BLaER1 treated with 17β-estradiol and CSF1 and Interleukin-3, amounts not matched to agents 10 nM and 100 nM (cell line): ENCODE measurements at regions not wholly inside any gene's neighbourhood (a gene's known extent, or its start where the extent isn't known, plus 50 kb on each side); places are given as distances from the start of the nearest gene placed in this dataset.
"Not testable (repeated sequence)": the region's sequence is repeated elsewhere in the genome, so short reads cannot be mapped to it uniquely, and the experiment has no call there.

ENCODE experiments used
- H3K27ac ChIP-seq, 11 experiments: shearing (Covaris generic); formaldehyde crosslinking; 2 replicates each; pipeline ENCODE4 v1.8.1; 2022
- H3K27me3 ChIP-seq, 11 experiments: shearing (Covaris generic); formaldehyde crosslinking; 2 replicates each; pipeline ENCODE4 v1.8.1; 2022
- H3K36me3 ChIP-seq, 11 experiments: shearing (Covaris generic); formaldehyde crosslinking; 2 replicates each; pipeline ENCODE4 v1.8.1; 2022
- H3K4me1 ChIP-seq, 10 experiments: shearing (Covaris generic); formaldehyde crosslinking; 2 replicates each; pipeline ENCODE4 v1.8.1; 2022
- H3K4me2 ChIP-seq, 11 experiments: shearing (Covaris generic); formaldehyde crosslinking; 2 replicates each; pipeline ENCODE4 v1.8.1; 2022
- H3K4me3 ChIP-seq, 10 experiments: shearing (Covaris generic); formaldehyde crosslinking; 2 replicates each; pipeline ENCODE4 v1.8.1; 2022
- H3K9ac ChIP-seq, 11 experiments: shearing (Covaris generic); formaldehyde crosslinking; 2 replicates each; pipeline ENCODE4 v1.8.1; 2022
- H3K9me3 ChIP-seq, 11 experiments: shearing (Covaris generic); formaldehyde crosslinking; replicated peaks in 1 of 11; 2 replicates each; pipeline ENCODE4 v1.8.1; 2022
- H4K20me1 ChIP-seq, 11 experiments: shearing (Covaris generic); formaldehyde crosslinking; 2 replicates each; pipeline ENCODE4 v1.8.1; 2022
- Cebpa-rat ChIP-seq, 11 experiments: shearing (Covaris generic); IDR thresholded peaks; 2 replicates each; pipeline ENCODE4 v1.8.1; 2022

DNA sequence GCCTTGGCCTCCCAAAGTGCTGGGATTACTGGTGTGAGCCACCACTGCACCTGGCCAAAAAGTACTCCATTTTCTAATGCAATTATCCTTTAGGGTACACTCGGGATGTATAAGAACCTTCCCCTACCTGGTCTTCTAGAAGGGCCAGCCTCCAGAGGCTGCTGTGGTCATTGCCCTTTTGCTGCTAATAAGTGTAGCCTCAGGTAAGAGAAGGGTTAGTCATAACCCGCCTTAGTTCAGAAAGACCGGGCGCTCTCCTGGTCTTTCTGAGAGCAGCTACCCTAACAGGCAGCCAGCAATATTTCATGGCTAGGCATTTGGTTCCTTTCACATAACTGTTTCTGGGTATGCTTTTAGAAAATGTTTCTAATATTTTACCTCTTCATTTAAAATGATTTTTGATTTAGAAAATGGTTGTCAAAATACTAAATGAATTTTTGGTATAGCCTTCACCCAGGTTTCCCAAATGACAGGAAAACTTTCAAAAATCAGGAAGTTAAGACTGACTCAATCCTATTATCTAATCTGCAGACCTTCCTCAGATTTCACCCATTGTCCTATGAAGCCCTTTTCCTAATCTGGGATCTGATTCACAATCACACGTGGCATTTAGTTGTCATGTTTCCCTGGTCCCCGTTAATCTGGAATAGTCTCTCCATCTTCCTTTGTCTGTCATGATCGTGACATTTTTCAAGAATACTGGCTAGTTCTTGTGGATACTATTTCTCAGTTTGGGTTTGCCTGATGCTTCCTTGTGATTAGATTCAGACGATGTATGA lies 479.0 kb downstream of the SIPA1L2 start:
- Histone ChIP-seq H3K4me1 (no peaks in the 10 kb centered on the region), H3K27me3 (no peaks in the 10 kb centered on the region), H4K20me1 (no peaks in the 10 kb centered on the region), H3K9ac (no peak overlapping the region), H3K4me2 (no peak overlapping the region), H3K4me3 (no peak overlapping the region), H3K27ac (no peak overlapping the region), H3K36me3 (no peaks in the 10 kb centered on the region), H3K9me3 (no peaks in the 10 kb centered on the region; a peak in 1 of 22 replicates)
- no peak for TF ChIP-seq Cebpa-rat (IDR thresholded peaks at IDR 0.05)

DNA sequence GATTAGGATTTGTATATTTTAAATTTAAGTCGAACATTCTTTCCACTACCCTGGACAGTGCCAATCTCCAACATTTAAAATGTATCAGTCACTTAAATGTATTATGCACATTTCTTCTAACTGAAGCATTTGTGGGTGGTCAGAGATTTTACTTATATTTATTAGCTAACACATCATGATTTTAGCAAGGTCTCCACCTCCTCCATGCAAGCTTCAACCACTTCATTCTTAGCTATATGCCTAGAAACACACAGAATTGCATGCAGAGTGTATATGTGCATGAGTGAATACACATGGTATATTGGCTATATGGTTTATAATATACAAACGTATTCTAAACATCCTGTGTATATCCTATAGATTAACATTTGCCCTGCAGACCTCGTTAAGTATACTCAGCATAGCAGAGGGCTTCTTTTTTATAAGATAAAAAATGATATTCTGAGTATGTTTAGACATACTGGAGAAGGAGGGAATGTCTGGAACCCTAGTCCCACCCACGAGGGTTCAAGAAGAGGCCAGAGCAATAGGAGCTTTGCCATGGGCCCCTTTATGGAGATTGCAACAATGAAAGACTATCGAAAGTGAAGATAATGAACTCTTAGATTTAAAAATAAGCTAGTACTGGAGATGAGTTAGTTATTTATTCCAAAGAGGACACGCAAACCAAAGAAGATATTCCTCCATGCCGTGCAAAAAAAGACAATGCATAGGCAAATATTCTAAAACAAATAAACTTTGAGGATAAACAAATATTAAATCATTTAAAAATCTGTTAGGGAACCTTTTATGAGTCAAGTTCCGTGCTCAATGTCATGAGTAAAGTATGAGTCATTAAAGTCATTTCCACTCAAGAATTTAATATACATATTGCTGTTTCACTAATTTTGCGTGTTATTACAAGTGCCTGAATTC lies 480.4 kb downstream of the SIPA1L2 start:
- H3K4me1 ChIP-seq: no peaks in the 10 kb centered on the region
- no peak overlapping the region for H3K9ac ChIP-seq
- H3K36me3 ChIP-seq: no peaks in the 10 kb centered on the region
- no peaks in the 10 kb centered on the region for H3K9me3 ChIP-seq
- no peaks in the 10 kb centered on the region for H4K20me1 ChIP-seq
- H3K4me2 ChIP-seq: no peak overlapping the region
- H3K27ac ChIP-seq: no peak overlapping the region
- no peaks in the 10 kb centered on the region for H3K27me3 ChIP-seq
- no peak for TF ChIP-seq Cebpa-rat (IDR thresholded peaks at IDR 0.05)
- H3K4me3 ChIP-seq: no peak overlapping the region

DNA sequence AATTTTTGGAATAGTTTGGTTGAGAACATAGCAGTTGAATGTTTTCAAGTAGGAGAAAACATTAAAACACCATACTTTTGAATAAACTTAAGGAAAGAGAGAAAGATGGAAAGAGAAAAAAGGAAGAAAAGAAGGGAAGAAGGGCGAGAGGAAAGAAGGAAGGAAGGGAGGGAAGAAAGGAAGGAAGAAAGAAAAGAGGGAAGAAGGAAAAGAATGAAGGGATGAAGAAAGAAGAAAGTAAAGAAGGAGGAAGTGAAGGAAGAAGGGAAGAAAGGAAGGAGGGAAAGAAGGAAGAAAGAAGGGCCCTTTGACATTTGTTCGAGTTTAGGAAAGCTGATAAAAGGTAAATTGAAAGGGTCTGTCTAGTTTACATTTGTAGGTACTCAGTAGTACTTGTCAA lies 482.7 kb downstream of the SIPA1L2 start:
- Histone ChIP-seq H3K27me3 (no peaks in the 10 kb centered on the region), H3K36me3 (no peaks in the 10 kb centered on the region), H3K9me3 (no peaks in the 10 kb centered on the region), H3K4me1 (no peaks in the 10 kb centered on the region), H4K20me1 (no peaks in the 10 kb centered on the region), H3K4me2 (no peak overlapping the region), H3K4me3 (no peak overlapping the region), H3K27ac (no peak overlapping the region), H3K9ac (no peak overlapping the region)
- TF ChIP-seq Cebpa-rat (IDR thresholded peaks at IDR 0.05): no peak

DNA sequence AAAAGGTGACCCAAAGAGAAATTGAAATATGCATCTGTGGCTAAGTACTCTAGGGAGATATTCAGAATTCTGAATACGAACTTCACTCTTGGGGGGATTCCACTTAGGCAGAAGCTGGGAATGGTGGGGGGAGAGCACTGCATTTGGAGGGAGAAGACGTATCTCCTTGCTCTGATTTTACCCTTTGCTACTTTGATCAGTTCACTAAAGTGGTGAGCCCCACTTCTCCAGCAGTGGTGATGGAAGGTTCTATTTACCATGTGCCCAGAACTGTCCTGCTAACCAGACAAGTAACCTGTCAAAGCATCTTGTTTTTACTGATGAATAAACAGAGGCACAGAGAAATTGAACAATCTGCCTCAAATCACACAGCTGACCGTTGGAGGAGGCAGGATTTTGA lies 483.4 kb downstream of the SIPA1L2 start:
- Histone ChIP-seq H3K9ac (no peak overlapping the region), H3K36me3 (no peaks in the 10 kb centered on the region), H3K27me3 (no peaks in the 10 kb centered on the region), H3K27ac (no peak overlapping the region), H3K4me2 (no peak overlapping the region), H4K20me1 (no peaks in the 10 kb centered on the region), H3K4me3 (no peak overlapping the region), H3K4me1 (no peaks in the 10 kb centered on the region), H3K9me3 (peaks cover 0 to under 1% (median 0%) of the 10 kb centered on the region in 11 experiments; a peak in 1 of 22 replicates)
- no peak for TF ChIP-seq Cebpa-rat (IDR thresholded peaks at IDR 0.05)

DNA sequence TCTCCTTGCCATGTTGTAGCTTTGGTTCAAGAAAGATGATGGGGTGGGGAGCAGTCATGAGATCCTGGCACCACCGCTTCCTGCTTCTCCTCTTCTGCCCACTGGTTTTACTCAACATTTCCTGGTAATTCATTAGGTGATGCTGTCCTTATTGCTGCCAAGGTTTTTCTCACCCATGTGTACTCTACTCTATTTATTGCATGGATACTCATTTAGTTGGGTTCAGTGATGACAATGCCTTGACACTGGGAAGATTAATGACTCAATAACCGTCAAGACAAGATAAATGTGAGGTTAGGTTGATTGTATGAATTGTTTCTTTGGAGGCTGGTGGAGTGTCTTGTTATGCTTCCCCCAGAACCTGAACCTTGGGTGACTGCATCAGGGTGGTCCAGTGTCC lies 484.2 kb downstream of the SIPA1L2 start:
- no peaks in the 10 kb centered on the region for H3K27me3 ChIP-seq
- peaks cover 2 to 8% (median 5%) of the 10 kb centered on the region in 11 experiments; a peak in 20 of 22 replicates for H3K9me3 ChIP-seq
- no peak overlapping the region for H3K9ac ChIP-seq
- H4K20me1 ChIP-seq: no peaks in the 10 kb centered on the region
- TF ChIP-seq Cebpa-rat (IDR thresholded peaks at IDR 0.05): no peak
- H3K36me3 ChIP-seq: no peaks in the 10 kb centered on the region
- H3K4me2 ChIP-seq: no peak overlapping the region
- H3K4me3 ChIP-seq: no peak overlapping the region
- H3K27ac ChIP-seq: no peak overlapping the region
- no peaks in the 10 kb centered on the region for H3K4me1 ChIP-seq

DNA sequence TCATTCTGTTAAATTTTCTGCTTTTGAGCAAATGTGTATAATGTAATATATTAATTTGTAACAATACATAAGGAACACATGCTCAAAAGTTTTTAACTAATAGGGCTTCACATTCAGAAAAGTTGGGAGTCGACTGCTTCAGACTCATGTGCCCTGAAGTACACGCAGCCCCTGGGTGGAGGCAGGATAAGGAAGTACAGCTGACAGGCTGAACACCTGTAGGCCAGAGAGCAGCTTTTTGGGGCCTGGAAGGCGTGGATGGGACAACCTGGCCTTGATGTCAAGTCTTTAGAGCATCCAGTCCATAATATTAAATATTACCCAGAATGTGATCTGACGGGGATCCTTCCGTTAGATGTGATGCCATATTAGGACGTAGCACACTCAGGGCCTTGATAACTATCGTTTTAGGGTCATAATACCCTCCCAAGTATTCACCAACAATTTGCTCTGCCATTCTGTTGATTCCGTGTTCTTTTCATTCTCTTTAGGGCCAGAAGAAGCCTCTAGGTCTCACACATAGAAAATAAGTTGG lies 485.2 kb downstream of the SIPA1L2 start:
- Histone ChIP-seq H3K27me3 (no peaks in the 10 kb centered on the region), H3K9ac (no peak overlapping the region), H3K36me3 (no peaks in the 10 kb centered on the region; a peak in 1 of 22 replicates), H3K4me2 (no peak overlapping the region), H4K20me1 (no peaks in the 10 kb centered on the region), H3K27ac (no peak overlapping the region), H3K9me3 (peaks cover 10 to 17% (median 13%) of the 10 kb centered on the region in 11 experiments), H3K4me1 (no peaks in the 10 kb centered on the region), H3K4me3 (no peak overlapping the region)
- no peak for TF ChIP-seq Cebpa-rat (IDR thresholded peaks at IDR 0.05)

DNA sequence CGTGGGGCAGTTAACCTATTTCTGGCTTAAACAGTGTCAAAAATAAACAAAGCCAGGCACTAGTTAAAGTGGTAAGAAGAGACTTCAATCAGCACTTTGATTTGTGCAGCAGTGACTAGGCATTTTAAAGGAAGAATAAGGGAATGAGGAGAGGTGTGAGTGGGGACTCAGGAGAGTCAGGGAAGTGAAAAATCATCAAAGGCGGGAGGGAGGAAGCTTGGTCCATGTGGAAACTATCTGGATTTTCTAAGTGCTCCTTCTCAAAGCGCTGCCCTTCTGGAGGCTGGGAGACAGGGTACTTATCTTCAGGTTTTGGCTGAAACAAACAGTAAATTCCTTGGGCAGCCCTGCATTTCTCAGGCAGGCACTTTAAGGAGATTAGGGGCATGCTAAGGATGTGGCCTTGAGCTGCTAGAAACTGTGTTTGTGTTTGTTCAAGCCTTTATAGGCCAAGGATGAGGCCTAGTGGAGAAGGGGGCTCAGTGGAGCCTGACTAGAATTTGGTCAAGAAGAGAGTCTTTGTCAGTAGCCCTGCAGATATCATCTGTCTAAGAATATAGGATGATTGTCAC lies 486.5 kb downstream of the SIPA1L2 start:
- Histone ChIP-seq H3K9ac (no peak overlapping the region), H4K20me1 (no peaks in the 10 kb centered on the region), H3K36me3 (no peaks in the 10 kb centered on the region; a peak in 1 of 22 replicates), H3K4me2 (no peak overlapping the region), H3K27ac (no peak overlapping the region), H3K27me3 (no peaks in the 10 kb centered on the region), H3K4me1 (0 out of 20 replicates have a peak, but pooled peaks cover 0 to 2% (median 0%) of the 10 kb centered on the region in 10 experiments), H3K9me3 (peaks cover 12 to 25% (median 16%) of the 10 kb centered on the region in 11 experiments), H3K4me3 (no peak overlapping the region)
- no peak for TF ChIP-seq Cebpa-rat (IDR thresholded peaks at IDR 0.05)

DNA sequence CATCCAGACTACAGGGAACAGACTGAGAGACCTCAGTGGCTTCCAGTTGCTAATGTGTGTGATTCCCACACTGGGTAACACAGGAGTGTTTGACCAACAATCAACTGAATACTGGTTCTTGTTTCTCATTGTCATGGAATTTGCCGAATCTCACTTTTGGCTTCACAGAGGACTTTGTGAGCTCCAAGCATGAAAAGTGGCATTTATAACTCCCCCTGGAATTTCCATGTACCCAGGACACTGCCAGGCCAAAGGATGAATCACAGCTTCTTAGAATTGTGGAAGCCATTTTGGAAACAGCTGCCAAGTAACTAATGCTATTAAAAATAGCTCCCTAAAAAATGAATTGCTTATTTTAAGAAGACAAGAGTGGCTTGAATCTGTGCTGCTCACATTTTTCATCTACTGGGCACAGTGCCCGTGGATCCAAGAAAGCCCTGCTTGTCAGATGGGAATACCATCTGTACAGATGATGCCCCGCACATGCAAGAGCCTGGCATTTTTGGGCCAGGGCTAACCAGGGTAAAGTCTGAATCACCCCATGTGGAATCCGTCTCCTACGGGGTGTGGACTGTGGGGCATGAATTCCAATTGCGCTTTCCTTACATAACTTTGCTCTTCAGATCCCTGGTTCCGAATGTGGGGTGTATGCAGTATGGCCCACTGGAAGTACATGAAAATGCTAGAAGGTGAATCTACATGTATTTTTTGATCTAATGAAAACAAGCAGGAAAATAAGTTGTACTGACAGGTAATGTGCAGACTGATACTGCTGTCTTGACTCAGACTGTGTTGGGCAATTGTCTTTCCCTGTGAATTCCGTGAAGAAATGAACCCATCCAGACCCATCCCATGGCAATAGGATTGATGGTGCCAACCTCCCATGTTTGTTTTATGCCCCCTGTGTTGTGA lies 487.3 kb downstream of the SIPA1L2 start:
- Histone ChIP-seq H3K27ac (no peak overlapping the region), H3K9ac (no peak overlapping the region)

DNA sequence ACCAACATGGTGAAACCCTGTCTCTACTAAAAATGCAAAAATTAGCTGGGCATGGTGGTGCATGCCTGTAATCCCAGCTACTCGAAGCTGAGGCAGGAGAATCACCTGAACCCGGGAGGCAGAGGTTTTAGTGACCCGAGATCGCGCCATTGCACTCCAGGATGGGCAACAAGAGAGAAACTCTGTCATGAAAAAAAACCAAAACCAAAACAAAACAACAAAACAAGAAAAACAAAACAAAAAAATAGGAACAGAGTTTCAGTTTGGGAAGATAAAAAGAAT lies 488.8 kb downstream of the SIPA1L2 start:
- not testable (repeated sequence) for H3K9ac ChIP-seq

More for the DNA sequence above, 487.3 kb downstream of the SIPA1L2 start:
- TF ChIP-seq Cebpa-rat (IDR thresholded peaks at IDR 0.05): no peak
- Histone ChIP-seq H3K4me3 (no peak overlapping the region), H3K4me2 (no peak overlapping the region), H3K27me3 (no peaks in the 10 kb centered on the region), H3K4me1 (0 out of 20 replicates have a peak, but pooled peaks cover 0 to 6% (median 0%) of the 10 kb centered on the region in 10 experiments), H3K36me3 (no peaks in the 10 kb centered on the region; a peak in 1 of 22 replicates), H3K9me3 (peaks cover 12 to 25% (median 16%) of the 10 kb centered on the region in 11 experiments), H4K20me1 (no peaks in the 10 kb centered on the region)

More for the DNA sequence above, 488.8 kb downstream of the SIPA1L2 start:
- peaks cover 16 to 33% (median 26%) of the 10 kb centered on the region in 11 experiments for H3K9me3 ChIP-seq
- H4K20me1 ChIP-seq, H3K27ac ChIP-seq, H3K27me3 ChIP-seq, H3K4me3 ChIP-seq, H3K4me2 ChIP-seq, H3K36me3 ChIP-seq, H3K4me1 ChIP-seq: not testable (repeated sequence)
